WERI-Rb-1 (cell line): ENCODE measurements at regions not wholly inside any gene's neighbourhood (a gene's known extent, or its start where the extent isn't known, plus 50 kb on each side); places are given as distances from the start of the nearest gene placed in this dataset.

ENCODE experiments used
- DNase-seq: peaks from one replicate; pipeline ENCODE4 v3.0.0-alpha.2; 2020
- H3K27ac ChIP-seq: fragments of 250-450 bp; sonication (Bioruptor Pico); 2 replicates; pipeline ENCODE4 v1.5.1; 2020; ENCODE audit warnings: mild to moderate bottlenecking, moderate library complexity
- H3K27me3 ChIP-seq: fragments of 250-450 bp; sonication (Bioruptor Pico); 2 replicates; pipeline ENCODE4 v1.5.1; 2021; ENCODE audit warnings: mild to moderate bottlenecking, low read depth, moderate library complexity; ENCODE audit not compliant: insufficient read depth, severe bottlenecking
- H3K36me3 ChIP-seq: fragments of 250-450 bp; sonication (Bioruptor Pico); 2 replicates; pipeline ENCODE4 v1.5.1; 2020; ENCODE audit warnings: mild to moderate bottlenecking, moderate library complexity
- H3K4me3 ChIP-seq: 2 replicates; pipeline ENCODE4 v1.5.1; 2011; ENCODE audit warnings: low read depth, mild to moderate bottlenecking, control low read depth, low read length
- H3K9me3 ChIP-seq: fragments of 250-450 bp; sonication (Bioruptor Pico); 2 replicates; pipeline ENCODE4 v1.5.1; 2021; ENCODE audit warnings: mild to moderate bottlenecking, moderate library complexity; ENCODE audit not compliant: severe bottlenecking
- CTCF ChIP-seq: IDR thresholded peaks from 2 replicates; pipeline ENCODE4 v1.5.1; 2011; ENCODE audit warnings: low read depth, mild to moderate bottlenecking, control low read depth, inconsistent platforms, low read length

GRCh38 chr3:76415384-76415783 is 624.5 kb upstream of the ROBO2 start:
- no peak overlapping the region for H3K27ac ChIP-seq
- no peaks in the 10 kb centered on the region for H3K36me3 ChIP-seq
- no peak overlapping the region for H3K4me3 ChIP-seq
- DNase-seq, result no peak
- H3K9me3 ChIP-seq, result no peaks in the 10 kb centered on the region
- TF ChIP-seq CTCF, result no peak
- no peaks in the 10 kb centered on the region for H3K27me3 ChIP-seq

GRCh38 chr3:76429581-76430177 is 610.2 kb upstream of the ROBO2 start:
- H3K4me3 ChIP-seq, result no peak overlapping the region
- H3K9me3 ChIP-seq, result no peaks in the 10 kb centered on the region
- H3K36me3 ChIP-seq, result no peaks in the 10 kb centered on the region
- no peak for TF ChIP-seq CTCF
- no peak for DNase-seq
- H3K27ac ChIP-seq, result no peak overlapping the region
- no peaks in the 10 kb centered on the region for H3K27me3 ChIP-seq

- no peak for DNase-seq
- no peaks in the 10 kb centered on the region for H3K27me3 ChIP-seq
- H3K9me3 ChIP-seq, result no peaks in the 10 kb centered on the region
- no peak overlapping the region for H3K4me3 ChIP-seq
- H3K36me3 ChIP-seq, result no peaks in the 10 kb centered on the region
- TF ChIP-seq CTCF, result no peak
- H3K27ac ChIP-seq, result no peak overlapping the region
Observed at GRCh38 chr3:76432396-76432795, 607.5 kb upstream of the ROBO2 start.

- no peaks in the 10 kb centered on the region for H3K27me3 ChIP-seq
- H3K27ac ChIP-seq, result no peak overlapping the region
- TF ChIP-seq CTCF, result no peak
- no peaks in the 10 kb centered on the region for H3K36me3 ChIP-seq
- DNase-seq, result no peak
- no peak overlapping the region for H3K4me3 ChIP-seq
- H3K9me3 ChIP-seq, result no peaks in the 10 kb centered on the region
Observed at GRCh38 chr3:76436894-76437293, 603.0 kb upstream of the ROBO2 start.

- no peaks in the 10 kb centered on the region for H3K9me3 ChIP-seq
- H3K36me3 ChIP-seq, result no peaks in the 10 kb centered on the region
- DNase-seq, result no peak
- H3K27ac ChIP-seq, result no peak overlapping the region
- H3K4me3 ChIP-seq, result no peak overlapping the region
- H3K27me3 ChIP-seq, result no peaks in the 10 kb centered on the region
- no peak for TF ChIP-seq CTCF
Observed at GRCh38 chr3:76438971-76439370, 600.9 kb upstream of the ROBO2 start.

- Histone ChIP-seq H3K27me3 (no peaks in the 10 kb centered on the region), H3K36me3 (no peaks in the 10 kb centered on the region), H3K4me3 (no peak overlapping the region), H3K9me3 (no peaks in the 10 kb centered on the region), H3K27ac (no peak overlapping the region)
- TF ChIP-seq CTCF, result no peak
- no peak for DNase-seq
Observed at GRCh38 chr3:76442374-76442915, 597.5 kb upstream of the ROBO2 start.
